ENCODE measurements at regions not wholly inside any gene's neighbourhood (a gene's known extent, or its start where the extent isn't known, plus 50 kb on each side); places are given as distances from the start of the nearest gene placed in this dataset.

- TF ChIP-seq BHLHE40 (IDR thresholded peaks at IDR 0.05; ENCODE audit: borderline replicate concordance) (no peak), FOXK2 (IDR thresholded peaks at IDR 0.05) (no peak), TARDBP (IDR thresholded peaks at IDR 0.05) (no peak), CTBP1 (IDR thresholded peaks at IDR 0.05; ENCODE audit: borderline replicate concordance) (no peak), SP1 (IDR thresholded peaks at IDR 0.05) (no peak), HDGF (IDR thresholded peaks at IDR 0.05; ENCODE audit: borderline replicate concordance) (no peak), LEF1 (IDR thresholded peaks at IDR 0.05; ENCODE audit: borderline replicate concordance) (no peak), ZNF384 (IDR thresholded peaks at IDR 0.05) (no peak)
Measured at GRCh38 chr16:31664683-31665482, 137.2 kb downstream of the AHSP start.
